ENCODE measurements at regions not wholly inside any gene's neighbourhood (a gene's known extent, or its start where the extent isn't known, plus 50 kb on each side); places are given as distances from the start of the nearest gene placed in this dataset.
A peak's percentile ranks its signal among the peaks of the same experiment; 100 is the strongest.

GRCh38 chr11:95674657-95675358 is 114.8 kb downstream of the FAM76B start:
- no peak overlapping the region for H3K9ac ChIP-seq (ENCODE audit: extremely low read depth, insufficient read length, low read length)
- no peaks in the 10 kb centered on the region for H3K79me1 ChIP-seq (ENCODE audit: insufficient read depth, low read depth, low read length, poor library complexity, severe bottlenecking)
- no peak overlapping the region for H2BK5ac ChIP-seq (ENCODE audit: insufficient read length, low read length)
- H3K4me2 ChIP-seq (ENCODE audit: insufficient read depth, insufficient read length, low read length), result no peak overlapping the region
- H4K91ac ChIP-seq (ENCODE audit: insufficient read length, low read depth, low read length), result no peak overlapping the region
- H2BK15ac ChIP-seq (ENCODE audit: low read depth, low read length), result no peak overlapping the region
- no peak overlapping the region for H4K8ac ChIP-seq (replicated peaks; ENCODE audit: insufficient read length, low read depth, low read length)
- H3K79me2 ChIP-seq (ENCODE audit: insufficient read depth, low read length), result no peaks in the 10 kb centered on the region
- no peak overlapping the region for H2AFZ ChIP-seq (ENCODE audit: low read length)
- no peaks in the 10 kb centered on the region for H3K9me3 ChIP-seq (ENCODE audit: control insufficient read depth, low read depth, low read length)
- Mint-ChIP-seq H3K27me3 (ENCODE audit: low read depth) (no peaks in the 10 kb centered on the region; the same call in 1 of the 2 replicates), H3K9me3 (no peaks in the 10 kb centered on the region), H3K36me3 (ENCODE audit: insufficient read depth in 1 of 3, low read depth in 3 of 3) (no peaks in the 10 kb centered on the region), H3K27ac (peak overlapping the region in 2 of 3 experiments; percentile 2 to 7; a peak in 2 of 7 replicates), H3K4me1 (peaks cover 13 to 20% of the 10 kb centered on the region in 2 experiments), H3K4me3 (no peak overlapping the region)
- no peak overlapping the region for H2BK12ac ChIP-seq (ENCODE audit: insufficient read length, low read depth, low read length)
- no peaks in the 10 kb centered on the region for H3K23me2 ChIP-seq (ENCODE audit: insufficient read length, low read depth, low read length, poor library complexity, severe bottlenecking)
- H3K23ac ChIP-seq (ENCODE audit: insufficient read length, low read depth, low read length), result no peak overlapping the region
- H2AK5ac ChIP-seq (ENCODE audit: insufficient read length, low read length), result no peak overlapping the region
- H2BK120ac ChIP-seq (ENCODE audit: low read depth, low read length, poor library complexity, severe bottlenecking), result no peak overlapping the region
- DNase-seq, result no peak
- H3K4ac ChIP-seq (ENCODE audit: low read depth, low read length), result no peak overlapping the region
- H4K5ac ChIP-seq (ENCODE audit: insufficient read length, low read depth, low read length), result no peak overlapping the region
- H3K56ac ChIP-seq (ENCODE audit: insufficient read length, low read depth, low read length), result no peak overlapping the region
- WGBS (ENCODE audit: extremely low coverage, insufficient read length, low lambda C conversion rate), result no CpG with 5 or more reads among the region's 4 CpGs
- no peaks in the 10 kb centered on the region for H4K20me1 ChIP-seq (ENCODE audit: control insufficient read depth, insufficient read depth, insufficient read length)
- no peak overlapping the region for H3K27ac ChIP-seq (ENCODE audit: insufficient read length, low read depth, low read length)
- no peak overlapping the region for H3T11ph ChIP-seq (ENCODE audit: low read length)
- H3K18ac ChIP-seq (ENCODE audit: insufficient read length, low read depth, low read length), result no peak overlapping the region
- H3K14ac ChIP-seq (ENCODE audit: insufficient read depth, low read length), result no peak overlapping the region
- H3K4me1 ChIP-seq (ENCODE audit: insufficient read depth, low read length), result no peaks in the 10 kb centered on the region
- H3K27me3 ChIP-seq (ENCODE audit: insufficient read depth, low read length), result no peaks in the 10 kb centered on the region
- TF ChIP-seq CTCF (conservative IDR thresholded peaks at IDR 0.05), result no peak
- no peak overlapping the region for H2BK20ac ChIP-seq (ENCODE audit: low read depth, low read length, poor library complexity, severe bottlenecking)
